ENCODE measurements at regions not wholly inside any gene's neighbourhood (a gene's known extent, or its start where the extent isn't known, plus 50 kb on each side); places are given as distances from the start of the nearest gene placed in this dataset.

- no peak overlapping the region for H3K4me3 ChIP-seq (ENCODE audit: low read depth, low read length)
- no peak for TF ChIP-seq CTCF (IDR thresholded peaks at IDR 0.05; ENCODE audit: control insufficient read depth, extremely low read depth, insufficient read depth)
- DNase-seq (ENCODE audit: low read depth) = no peak
These were observed 596.6 kb downstream of the XIRP2 start for GRCh38 chr2:167484875-167485274.

- no peak for TF ChIP-seq CTCF (IDR thresholded peaks at IDR 0.05; ENCODE audit: control insufficient read depth, extremely low read depth, insufficient read depth)
- H3K4me3 ChIP-seq (ENCODE audit: low read depth, low read length) = no peak overlapping the region
- DNase-seq (ENCODE audit: low read depth) = no peak
These were observed 592.7 kb downstream of the XIRP2 start for GRCh38 chr2:167480986-167481309.

- no peak for TF ChIP-seq CTCF (IDR thresholded peaks at IDR 0.05; ENCODE audit: control insufficient read depth, extremely low read depth, insufficient read depth)
- no peak for DNase-seq (ENCODE audit: low read depth)
- no peak overlapping the region for H3K4me3 ChIP-seq (ENCODE audit: low read depth, low read length)
These were observed 592.1 kb downstream of the XIRP2 start for GRCh38 chr2:167480232-167480985.

- no peak for DNase-seq (ENCODE audit: low read depth)
- TF ChIP-seq CTCF (IDR thresholded peaks at IDR 0.05; ENCODE audit: control insufficient read depth, extremely low read depth, insufficient read depth) = no peak
- H3K4me3 ChIP-seq (ENCODE audit: low read depth, low read length) = no peak overlapping the region
These were observed 589.9 kb downstream of the XIRP2 start for GRCh38 chr2:167478196-167478595.

GRCh38 chr2:167475791-167476190, 587.5 kb downstream of the XIRP2 start:
- no peak overlapping the region for H3K4me3 ChIP-seq (ENCODE audit: low read depth, low read length)
- no peak for TF ChIP-seq CTCF (IDR thresholded peaks at IDR 0.05; ENCODE audit: control insufficient read depth, extremely low read depth, insufficient read depth)
- no peak for DNase-seq (ENCODE audit: low read depth)

GRCh38 chr2:167471734-167472133, 583.5 kb downstream of the XIRP2 start:
- no peak for DNase-seq (ENCODE audit: low read depth)
- H3K4me3 ChIP-seq (ENCODE audit: low read depth, low read length) = no peak overlapping the region
- no peak for TF ChIP-seq CTCF (IDR thresholded peaks at IDR 0.05; ENCODE audit: control insufficient read depth, extremely low read depth, insufficient read depth)

GRCh38 chr2:167471332-167471731, 583.1 kb downstream of the XIRP2 start:
- no peak for DNase-seq (ENCODE audit: low read depth)
- no peak overlapping the region for H3K4me3 ChIP-seq (ENCODE audit: low read depth, low read length)
- no peak for TF ChIP-seq CTCF (IDR thresholded peaks at IDR 0.05; ENCODE audit: control insufficient read depth, extremely low read depth, insufficient read depth)

Data from LNCaP clone FGC (cell line).